AG20443 (cell line): ENCODE measurements at regions not wholly inside any gene's neighbourhood (a gene's known extent, or its start where the extent isn't known, plus 50 kb on each side); places are given as distances from the start of the nearest gene placed in this dataset.

Experiments used
- DNase-seq: peaks from one replicate; pipeline ENCODE4 v3.0.0; 2012; ENCODE audit warnings: low spot score, mixed read lengths

DNA sequence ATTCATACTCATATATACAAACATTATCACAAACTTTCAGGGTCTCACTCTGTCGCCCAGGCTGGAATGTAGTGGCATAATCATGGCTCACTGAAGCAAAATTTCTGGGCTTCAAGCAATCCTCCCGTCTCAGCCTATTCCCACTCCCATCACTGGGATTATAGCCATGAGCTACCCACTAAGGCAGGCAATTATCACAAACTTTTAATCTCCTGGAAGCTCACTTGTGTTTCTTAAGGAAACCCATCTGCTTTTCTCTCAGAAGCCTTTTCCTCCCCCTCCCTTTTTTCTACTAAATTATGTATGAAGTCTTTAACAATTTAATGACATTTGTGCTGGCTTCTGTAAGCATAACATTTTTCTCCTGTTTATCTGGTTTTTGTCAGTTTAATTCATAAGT is 170.5 kb downstream of the AREG start:
- DNase-seq, result no peak

DNA sequence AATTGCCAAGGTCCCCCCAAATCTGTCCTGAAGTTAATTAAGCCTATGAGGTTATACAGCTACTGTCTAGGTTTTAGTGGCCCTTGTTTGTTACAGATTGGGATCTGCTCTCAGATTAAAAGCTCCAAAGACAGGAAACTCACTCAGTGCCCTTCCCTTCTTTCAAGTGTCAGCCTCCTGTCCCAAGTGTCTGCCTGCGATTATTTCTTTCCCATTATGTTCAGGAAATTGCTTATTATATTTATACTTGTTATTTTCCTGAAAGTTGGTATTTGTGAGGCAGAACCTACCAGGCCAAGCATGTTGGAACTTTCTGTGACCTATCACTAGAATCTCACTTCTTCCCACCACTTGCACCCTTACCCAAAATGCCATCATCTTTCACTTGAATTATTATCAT is 173.2 kb downstream of the AREG start:
- no peak for DNase-seq

DNA sequence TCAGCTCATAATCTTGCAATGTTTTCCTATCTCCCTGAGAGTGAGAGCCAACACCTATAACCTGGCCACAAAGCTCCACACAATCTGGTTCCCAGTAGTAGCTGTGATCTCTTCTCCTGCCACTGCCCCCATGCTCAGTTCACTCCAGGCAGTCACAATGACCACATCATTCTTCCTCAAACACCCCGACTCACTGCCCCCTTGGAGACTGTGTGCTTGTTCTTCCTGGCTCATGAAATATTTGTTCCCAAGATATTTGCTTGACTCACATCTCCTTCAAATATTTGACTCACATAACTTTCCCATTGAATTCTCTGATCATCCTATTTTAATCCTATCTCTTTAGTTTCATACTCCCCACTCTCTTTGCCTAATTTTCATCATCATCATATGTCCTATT is 173.7 kb downstream of the AREG start:
- DNase-seq, result no peak

DNA sequence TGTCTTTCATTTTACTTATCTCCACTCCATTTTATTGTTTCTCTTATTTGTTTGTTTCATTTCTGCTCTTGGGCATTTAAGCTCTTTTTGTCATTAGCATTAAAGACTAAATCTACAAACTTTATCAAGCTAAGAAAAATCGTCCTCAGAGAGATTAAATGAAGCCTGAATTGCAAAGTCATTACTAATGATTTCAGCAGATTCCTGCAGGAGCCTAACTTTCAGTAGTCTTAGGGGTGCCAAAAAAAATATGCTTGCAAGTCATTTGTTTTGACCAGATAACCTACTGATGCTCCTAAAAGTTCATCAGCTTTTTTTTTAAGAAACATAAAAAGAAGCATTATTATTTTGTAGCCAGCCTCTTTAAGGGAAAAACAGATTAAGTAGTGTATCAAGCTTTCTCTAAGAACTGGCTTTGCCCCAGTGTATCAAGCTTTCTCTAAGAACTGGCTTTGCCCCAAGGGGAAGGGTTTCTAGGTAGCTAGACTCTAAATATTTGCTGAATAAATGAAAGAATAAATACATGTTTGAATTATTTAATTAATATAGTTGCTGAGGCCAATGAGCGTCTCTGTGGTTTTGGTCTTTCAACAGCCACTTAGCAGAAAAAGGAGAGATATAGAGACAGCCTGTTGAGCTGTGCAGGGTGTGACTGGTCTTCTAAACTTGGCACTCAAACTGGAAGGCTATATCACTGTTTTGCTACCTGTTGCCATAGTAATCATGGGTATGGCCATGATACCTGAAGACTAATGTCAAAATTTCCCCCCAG is 174.2 kb downstream of the BTC start:
- DNase-seq, result no peak

DNA sequence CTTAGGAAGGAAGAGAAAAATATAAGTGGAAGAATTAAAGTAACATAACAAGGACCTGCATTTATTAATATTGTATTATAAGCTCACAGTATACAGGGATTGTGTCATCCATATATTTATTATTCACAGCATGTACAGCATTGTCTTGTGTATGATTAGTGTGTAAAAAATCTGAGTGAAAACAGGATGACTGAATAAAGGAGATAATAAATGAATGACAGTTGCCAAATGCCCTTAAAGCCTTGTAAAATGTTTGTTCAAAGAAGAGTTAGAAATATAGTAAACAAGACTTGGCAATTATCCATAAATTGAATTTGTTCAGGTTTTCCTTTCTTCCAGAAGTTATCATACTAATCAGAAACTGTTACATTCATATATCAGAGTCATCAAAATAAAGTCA is 172.7 kb downstream of the BTC start:
- DNase-seq, result no peak

DNA sequence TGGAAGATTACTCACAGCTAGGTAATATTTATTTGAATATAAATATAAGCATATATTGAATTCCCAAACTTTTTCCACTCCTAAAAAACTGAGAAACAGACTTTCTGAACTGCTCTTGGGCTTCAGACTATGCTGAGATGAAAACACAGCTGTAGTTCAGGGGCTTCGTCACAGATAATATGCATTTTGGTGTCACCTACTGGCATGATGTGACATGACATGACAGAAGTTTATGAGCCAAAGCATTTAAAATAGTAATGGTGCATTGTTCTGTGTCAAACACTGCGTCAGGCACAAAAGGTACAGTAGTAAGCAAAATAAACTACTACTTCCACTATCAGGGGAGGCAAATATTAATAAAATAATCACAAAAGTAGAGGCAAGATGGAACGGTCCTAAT is 171.3 kb downstream of the BTC start:
- peak; percentile 21 for DNase-seq

DNA sequence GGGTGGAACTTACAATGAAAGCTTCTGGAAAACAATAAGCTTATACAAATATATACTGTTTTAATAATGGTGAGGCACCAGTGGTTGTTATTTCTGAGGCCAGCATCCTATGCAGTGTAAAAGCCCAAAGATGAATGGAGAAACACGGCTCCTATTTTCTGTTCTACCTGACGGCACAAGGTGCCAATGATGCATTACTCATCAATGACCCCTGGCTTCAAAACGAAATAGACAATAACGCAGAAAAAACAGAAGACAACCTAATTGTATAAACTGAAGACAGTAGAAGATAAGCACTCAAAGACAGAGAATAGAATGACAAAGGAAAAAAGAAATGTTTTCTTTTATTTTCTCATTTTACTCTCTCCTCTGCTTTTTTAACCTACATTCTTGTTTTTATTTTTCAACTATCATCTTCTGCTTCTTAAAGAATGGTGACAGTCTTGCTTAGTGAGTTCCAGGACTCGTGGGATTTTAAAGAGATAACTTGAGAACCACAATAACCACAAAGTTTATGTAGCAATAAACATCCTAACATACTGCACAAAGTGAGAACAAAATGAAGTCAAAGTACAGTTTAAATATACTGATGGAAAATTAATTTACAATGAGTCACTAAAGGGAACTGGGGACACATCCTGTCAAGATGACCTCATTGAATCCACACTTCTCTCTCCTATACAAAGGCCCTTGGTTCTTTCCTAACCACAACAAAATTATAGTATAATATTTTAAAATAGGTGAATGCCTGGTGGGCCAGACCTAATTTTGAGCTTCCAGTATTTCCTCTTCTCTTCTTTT is 169.8 kb downstream of the BTC start:
- DNase-seq, result peak; percentile 33

DNA sequence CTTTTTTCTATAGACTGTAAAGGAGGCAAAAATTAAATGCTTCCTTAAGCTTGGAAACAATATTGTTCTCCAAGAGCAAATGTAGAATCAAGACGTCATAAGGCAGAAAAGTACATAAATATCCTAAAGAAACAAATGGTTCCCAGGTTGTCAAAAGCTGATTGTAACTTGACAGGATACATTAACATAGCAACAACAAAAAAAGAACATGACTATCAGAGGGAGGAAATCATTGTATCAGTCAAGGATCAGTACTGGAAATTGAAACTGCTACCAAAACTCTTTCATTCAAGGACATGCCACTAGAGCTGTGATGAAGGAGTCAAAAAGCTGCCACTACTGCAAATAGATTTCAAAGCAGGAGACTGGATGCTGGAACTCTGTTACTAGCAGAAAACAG is 168.3 kb downstream of the BTC start:
- DNase-seq, result no peak

DNA sequence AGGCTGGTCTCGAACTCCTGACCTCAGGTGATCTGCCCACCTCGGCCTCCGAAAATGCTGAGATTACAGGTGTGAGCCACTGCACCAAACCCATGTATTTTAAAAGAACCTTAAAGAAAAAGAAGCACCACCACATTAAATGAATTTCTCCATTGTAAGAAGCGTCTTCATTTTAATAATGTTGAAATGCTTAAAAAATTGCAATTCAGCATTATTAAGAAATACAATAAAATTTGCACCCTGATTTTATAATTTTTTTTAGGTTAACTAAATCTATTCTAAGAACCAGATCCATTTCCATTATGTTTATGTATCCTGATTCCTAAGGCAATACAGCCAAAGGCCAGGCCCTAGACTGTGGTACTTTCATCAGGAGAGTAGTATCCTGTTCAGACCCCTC is 167.2 kb downstream of the BTC start:
- no peak for DNase-seq

DNA sequence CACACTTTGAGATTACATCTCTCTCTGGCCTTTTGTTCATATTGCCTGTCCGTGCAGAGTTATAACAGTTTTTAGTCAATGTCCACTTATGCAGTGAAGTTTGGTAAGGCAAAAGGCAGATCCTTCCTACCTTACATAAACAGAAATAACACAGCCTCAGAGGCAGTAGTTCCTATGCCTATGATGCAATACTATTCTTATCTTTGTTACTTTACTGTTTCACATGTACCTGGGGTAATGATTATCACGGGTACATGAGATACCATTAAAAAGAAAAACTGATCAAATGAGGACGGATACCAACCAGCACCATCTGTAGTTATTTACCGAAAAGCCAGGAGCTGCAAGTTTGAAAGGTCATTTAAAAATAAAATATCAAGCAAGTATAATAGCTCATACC is 166.8 kb downstream of the BTC start:
- no peak for DNase-seq

DNA sequence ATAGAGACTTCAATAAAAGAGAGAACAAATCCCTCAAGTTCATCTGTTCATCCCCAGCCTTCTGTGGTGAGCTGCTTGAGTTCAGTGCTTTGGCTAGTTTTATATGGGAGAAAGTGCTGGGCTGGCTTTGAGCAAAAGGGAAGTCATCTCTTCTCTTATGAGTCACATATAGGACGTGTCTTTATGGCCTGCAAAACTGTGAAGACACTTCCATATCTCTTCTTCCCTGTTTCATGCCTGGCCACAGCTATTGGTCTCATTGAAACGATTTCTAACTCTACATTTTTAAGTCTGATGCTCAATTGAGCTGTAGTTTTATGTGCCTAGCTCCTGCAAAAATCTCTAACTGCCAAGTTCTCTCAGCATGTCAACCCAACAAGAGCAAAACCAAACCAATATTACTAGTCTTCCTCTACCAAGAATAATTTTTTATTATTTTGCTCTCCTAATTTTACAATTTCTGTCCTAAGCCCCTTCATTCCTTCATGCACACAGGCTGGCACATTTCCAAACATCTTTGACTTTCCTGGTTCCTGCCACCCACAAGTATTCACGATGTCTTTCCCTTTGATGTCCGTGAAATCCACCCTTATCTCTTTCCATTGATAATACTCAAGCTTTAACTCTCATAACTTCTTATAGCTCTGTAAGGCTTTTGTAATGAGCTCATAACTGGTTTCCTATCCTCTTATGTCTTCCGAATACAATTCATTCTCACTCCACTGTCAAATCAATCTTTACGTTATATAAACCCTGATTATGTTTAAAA is 165.3 kb downstream of the BTC start:
- DNase-seq, result no peak

DNA sequence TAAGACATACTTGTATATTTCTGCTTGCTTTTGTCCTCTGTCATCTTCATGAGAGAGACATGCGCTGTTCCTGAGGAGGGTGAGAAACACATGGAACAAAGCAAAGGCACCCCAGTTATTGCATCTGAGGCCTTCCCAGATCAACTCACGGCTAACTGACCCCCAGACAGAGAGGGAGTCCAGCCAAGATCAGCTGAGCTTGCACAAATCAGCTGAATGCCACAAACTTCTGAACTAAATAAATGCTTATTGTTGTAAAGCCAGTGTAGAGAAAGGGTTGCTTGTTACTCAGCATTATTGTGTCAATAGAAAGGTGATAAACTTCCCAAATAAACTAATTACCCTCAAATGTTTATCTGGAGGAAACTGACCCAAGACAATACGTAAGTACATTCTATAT is 163.8 kb downstream of the BTC start:
- DNase-seq, result no peak

DNA sequence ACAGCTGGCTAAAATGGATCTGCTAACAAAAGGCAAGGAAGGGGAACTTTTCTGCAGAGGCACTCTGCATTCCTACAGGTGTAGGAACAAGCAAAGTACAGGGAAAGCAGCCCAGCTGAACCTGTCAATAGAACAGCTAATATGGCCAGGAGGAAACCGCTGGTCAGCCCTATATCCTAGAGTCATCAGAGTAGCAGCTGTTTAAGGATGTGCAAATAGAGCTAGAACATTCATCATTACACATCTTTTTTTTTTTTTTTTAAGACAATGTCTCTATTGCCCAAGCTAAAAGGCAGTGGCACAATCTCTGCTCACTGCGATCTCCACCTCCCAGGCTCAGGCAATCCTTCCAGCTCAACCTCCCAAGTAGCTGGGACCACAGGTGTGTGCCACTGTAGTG is 163.0 kb downstream of the BTC start:
- DNase-seq, result no peak

DNA sequence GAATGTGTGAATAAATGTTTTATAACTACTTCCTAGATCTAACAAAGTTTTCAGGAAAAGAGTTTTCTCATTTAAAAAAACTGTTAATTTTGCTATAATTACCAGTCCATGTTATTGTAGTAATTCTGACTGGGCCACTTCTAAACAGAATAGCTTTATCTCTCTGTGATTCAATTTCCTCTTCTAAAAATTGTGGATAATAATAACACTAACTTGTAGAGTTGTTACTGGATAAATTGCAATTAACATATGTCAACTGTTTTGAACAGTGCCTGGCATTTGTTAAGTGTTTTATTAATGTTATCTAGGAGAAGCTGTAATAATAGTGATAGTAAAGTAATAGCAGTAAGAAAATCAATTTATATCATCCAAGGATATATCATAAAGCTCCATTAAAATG is 162.3 kb downstream of the BTC start:
- no peak for DNase-seq

DNA sequence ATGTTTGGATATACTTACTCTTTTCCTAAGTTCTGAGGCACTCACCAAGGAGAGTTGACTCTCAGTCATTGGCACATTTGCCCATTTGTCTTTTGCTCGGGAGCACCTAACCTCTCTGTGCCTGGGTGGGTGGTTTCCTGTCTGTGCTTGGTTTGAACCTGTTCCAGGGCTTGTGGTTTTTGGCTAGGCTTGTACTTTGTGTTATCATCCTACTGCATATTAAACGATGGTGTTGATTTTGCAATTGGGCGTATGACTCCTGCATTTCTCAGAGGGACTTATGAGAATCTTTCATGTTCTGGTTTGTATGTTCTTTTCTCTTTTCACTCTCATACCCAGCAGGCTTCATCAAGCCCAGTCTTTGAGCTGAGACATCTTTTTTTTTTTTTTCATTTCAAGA is 161.7 kb downstream of the BTC start:
- DNase-seq, result no peak

DNA sequence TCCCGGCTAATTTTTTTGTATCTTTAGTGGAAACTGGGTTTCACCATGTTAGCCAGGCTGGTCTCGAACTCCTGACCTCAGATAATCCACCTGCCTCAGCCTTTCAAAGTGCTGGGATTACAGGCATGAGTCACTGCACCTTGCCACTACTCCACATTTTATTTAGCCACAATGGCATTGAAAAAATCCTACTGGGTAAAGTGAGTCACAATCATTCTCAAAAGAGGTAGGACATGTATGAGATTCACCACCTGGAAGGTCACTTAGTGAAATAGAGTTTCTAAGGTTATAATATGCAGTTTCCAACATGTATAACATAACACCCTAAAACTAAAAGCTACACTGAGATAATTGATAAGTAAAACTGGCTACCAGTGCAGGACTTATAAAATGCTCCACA is 159.2 kb downstream of the BTC start:
- no peak for DNase-seq

DNA sequence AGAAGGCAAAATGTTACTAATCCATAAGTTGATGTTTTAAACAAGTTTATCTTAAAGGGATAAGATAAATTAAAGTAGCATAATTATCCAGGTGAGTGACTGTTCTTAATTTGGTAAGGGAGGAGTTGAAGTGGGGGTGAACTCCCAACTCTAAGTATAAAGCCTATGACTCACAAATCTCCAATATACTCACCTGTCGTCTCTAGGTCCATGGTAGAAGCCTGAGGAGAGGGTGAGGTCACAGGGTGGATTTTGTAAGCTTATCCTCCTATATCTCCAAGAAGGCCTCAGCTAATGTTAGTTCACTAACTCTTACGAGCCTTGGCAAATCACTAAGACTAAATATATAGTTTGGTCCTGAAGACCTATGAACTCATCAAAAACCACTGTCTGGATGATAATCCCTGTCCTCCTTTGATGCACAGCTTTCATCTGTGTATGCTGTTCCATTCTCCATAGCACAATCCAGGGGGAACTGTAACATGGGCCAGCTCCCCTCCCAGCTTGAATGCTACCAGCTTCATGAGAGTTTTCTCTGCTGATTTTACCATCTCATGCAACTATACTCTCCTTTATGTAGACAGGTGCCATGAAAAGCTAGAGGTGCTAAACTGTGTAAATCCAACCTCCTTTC is 158.7 kb downstream of the BTC start:
- DNase-seq, result no peak

DNA sequence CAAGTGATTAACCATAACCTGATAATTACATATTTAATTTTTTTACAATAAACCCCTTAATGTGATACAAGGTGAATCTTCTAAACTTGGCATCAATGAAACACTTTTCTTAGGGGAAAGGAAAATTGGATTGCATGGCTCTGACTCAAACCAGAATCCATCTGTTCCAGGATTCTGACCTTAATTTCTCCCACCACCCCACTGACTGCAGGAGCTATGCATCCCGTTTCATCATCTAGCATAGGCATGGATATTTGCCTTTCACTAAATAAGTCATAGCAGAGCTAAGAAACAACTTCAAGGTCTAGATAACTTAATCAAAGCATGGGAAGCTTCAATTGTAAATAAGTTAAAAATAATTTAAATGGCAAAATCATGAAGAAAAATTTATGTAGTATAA is 156.3 kb downstream of the BTC start:
- DNase-seq, result no peak

DNA sequence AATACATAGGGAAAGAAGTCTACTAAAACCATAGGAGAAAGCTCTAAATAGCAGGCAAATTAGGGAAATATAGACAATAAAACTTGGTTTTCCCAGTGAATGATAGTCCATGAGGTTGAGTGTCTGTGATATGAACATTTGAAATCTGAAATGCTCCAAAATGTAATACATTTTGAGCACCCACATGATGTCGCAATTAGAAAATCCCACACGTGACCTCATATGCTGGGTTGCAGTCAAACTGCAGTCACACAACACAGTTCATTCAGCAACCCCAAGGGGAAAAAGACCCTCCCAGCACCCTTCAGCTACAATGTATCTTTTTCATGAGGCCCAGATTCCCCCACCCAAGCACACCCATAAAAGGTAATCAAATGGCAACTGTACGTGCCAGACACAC is 155.6 kb downstream of the BTC start:
- DNase-seq, result no peak

DNA sequence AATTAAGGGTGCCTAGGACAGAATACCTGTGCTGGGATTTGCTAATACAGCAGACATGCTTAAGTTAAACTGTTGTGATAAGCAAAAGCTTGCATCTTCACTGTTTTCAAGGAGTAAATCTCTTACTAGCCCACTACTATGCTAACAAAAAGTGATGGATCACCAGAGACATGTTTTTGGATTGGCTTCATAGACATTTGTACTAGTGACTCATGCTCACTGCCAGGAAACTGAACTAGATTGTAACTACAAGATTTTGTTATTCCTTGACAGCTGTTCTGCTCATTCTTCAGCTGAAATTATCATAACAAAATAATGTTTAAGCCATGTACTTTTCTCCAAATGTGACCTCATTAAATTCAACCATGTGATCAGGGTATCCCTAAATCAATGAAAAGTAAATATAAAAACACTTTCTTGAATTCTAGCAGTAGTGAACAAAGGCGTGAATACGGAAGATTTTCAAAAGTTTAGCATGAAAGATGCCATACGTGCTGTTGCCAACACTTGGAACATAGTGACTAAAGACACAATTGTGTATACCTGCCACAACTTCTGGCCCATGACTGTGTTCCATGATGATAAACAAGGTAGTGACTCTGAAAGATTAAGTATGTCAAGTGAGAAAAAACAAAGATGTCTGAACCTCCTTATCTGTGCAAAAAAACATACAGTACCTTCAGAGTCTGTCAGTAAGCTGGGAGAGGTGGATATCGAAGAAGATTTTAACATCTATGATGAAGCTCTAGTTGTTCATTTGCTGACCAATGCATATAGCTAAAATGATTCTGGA is 154.0 kb downstream of the BTC start:
- DNase-seq, result no peak

DNA sequence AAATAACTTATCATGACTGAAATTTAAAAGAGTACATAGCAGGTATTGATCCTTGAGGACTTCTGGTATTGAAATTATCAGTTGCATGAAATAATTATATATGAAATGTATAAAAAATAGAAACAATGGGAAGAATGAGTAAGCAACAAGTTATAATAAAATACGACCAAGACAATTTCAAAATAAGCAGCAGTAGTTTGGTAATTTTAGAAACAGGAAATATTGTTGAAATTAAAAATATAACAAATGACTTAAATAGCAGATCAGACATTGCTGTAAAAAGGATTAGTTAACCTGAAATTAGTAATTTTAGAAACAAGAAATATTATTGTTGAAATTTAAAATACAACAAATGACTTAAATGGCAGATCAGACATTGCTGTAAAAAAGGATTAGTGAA is 152.3 kb downstream of the BTC start:
- DNase-seq, result no peak

DNA sequence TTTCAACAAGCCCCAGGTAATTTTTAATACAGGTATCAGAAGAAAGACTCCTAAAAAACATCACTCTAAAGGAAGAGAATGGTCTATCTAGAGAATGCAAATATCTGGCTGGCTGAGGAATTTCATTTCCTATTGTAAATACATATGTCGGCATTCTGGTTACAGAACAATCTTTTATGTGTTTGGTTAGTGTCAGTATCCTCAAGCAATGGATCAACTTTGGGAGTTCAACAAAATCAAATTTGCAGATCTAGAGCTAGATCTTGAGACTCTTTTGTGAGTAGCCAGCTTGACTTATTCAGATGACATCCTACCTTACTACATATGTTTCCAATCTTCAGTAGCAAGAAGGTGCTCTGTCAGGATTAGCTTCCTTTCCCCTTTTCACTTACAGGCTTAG is 145.1 kb downstream of the BTC start:
- DNase-seq, result no peak
